Left ventricle myocardium inferior (tissue), 1 donor: ENCODE measurements at regions not wholly inside any gene's neighbourhood (a gene's known extent, or its start where the extent isn't known, plus 50 kb on each side); places are given as distances from the start of the nearest gene placed in this dataset.

Experiments
- DNase-seq: peaks from one replicate; pipeline ENCODE4 v3.0.0-alpha.2; 2020
- H3K27ac ChIP-seq: fragments of 200-600 bp; replicated peaks from 2 replicates; pipeline ENCODE4 v1.8.0; 2021
- H3K27me3 ChIP-seq: fragments of 200-600 bp; 2 replicates; pipeline ENCODE4 v1.8.0; 2021; ENCODE audit warnings: low read depth
- H3K36me3 ChIP-seq: fragments of 200-600 bp; 2 replicates; pipeline ENCODE4 v1.8.0; 2021
- H3K4me1 ChIP-seq: fragments of 200-600 bp; 2 replicates; pipeline ENCODE4 v1.8.0; 2021
- H3K4me3 ChIP-seq: fragments of 200-600 bp; 2 replicates; pipeline ENCODE4 v1.8.0; 2021; ENCODE audit warnings: mild to moderate bottlenecking, moderate library complexity
- H3K9me3 ChIP-seq: fragments of 200-600 bp; replicated peaks from 2 replicates; pipeline ENCODE4 v1.8.0; 2021
- CTCF ChIP-seq: fragments of 200-600 bp; IDR thresholded peaks from 2 replicates; pipeline ENCODE4 v1.8.0; 2021; ENCODE audit warnings: antibody characterized with exemption, mild to moderate bottlenecking, borderline replicate concordance
- intact Hi-C: fragments of 100-400 bp; cut with micrococcal nuclease; formaldehyde crosslinking; loops from one replicate; pipeline ENCODE4 v1.11.0; 2022
- donor health status: DM: no; HTN: yes; CAD: no; lungs with severe emphysema.

GRCh38 chr13:108470921-108471320 lies 158.5 kb upstream of the MYO16 start:
- Histone ChIP-seq H3K4me1 (no peaks in the 10 kb centered on the region), H3K27ac (no peak overlapping the region), H3K4me3 (no peak overlapping the region), H3K27me3 (peaks cover 3% of the 10 kb centered on the region), H3K36me3 (no peaks in the 10 kb centered on the region), H3K9me3 (no peaks in the 10 kb centered on the region)
- TF ChIP-seq CTCF: no peak
- DNase-seq: no peak
- intact Hi-C loops: no loop called here

- H3K4me1 ChIP-seq: no peaks in the 10 kb centered on the region
- peaks cover 10% of the 10 kb centered on the region for H3K27me3 ChIP-seq
- H3K27ac ChIP-seq: no peak overlapping the region
- no peaks in the 10 kb centered on the region for H3K36me3 ChIP-seq
- H3K9me3 ChIP-seq: no peaks in the 10 kb centered on the region
- intact Hi-C loops: no loop called here
- TF ChIP-seq CTCF: no peak
- H3K4me3 ChIP-seq: no peak overlapping the region
- DNase-seq: no peak
Measured at GRCh38 chr13:108475181-108475580, 154.2 kb upstream of the MYO16 start.

DNA sequence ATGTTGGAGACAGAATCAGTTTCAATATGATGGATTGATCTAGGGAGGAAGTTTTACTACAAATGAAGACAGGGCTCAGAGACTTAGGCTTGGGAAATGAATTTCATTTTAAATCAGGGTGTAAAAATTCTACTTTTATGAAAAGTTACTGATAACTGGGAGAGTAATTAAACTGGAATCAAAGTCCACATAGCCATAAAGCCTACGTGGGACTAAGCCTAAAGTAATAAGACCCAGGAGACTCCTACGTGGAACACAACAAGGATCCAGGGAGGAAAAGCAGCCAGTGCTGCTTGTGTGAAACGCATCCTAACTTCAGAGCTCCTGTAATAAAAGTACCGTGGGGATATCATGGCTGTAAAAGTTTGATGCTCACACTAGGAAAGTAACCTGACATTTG lies 152.0 kb upstream of the MYO16 start:
- no peaks in the 10 kb centered on the region for H3K4me1 ChIP-seq
- H3K27ac ChIP-seq: no peak overlapping the region
- no peak overlapping the region for H3K4me3 ChIP-seq
- TF ChIP-seq CTCF: no peak
- no peaks in the 10 kb centered on the region for H3K9me3 ChIP-seq
- no peaks in the 10 kb centered on the region for H3K36me3 ChIP-seq
- intact Hi-C loops: no loop called here
- DNase-seq: no peak
- peaks cover 10% of the 10 kb centered on the region for H3K27me3 ChIP-seq

GRCh38 chr13:108478179-108478578 lies 151.2 kb upstream of the MYO16 start:
- H3K4me3 ChIP-seq: no peak overlapping the region
- no peak for TF ChIP-seq CTCF
- DNase-seq: no peak

GRCh38 chr13:108483981-108484380 lies 145.4 kb upstream of the MYO16 start:
- H3K36me3 ChIP-seq: no peaks in the 10 kb centered on the region
- H3K27me3 ChIP-seq: peaks cover 3% of the 10 kb centered on the region
- H3K9me3 ChIP-seq: peaks cover 19% of the 10 kb centered on the region
- H3K27ac ChIP-seq: no peak overlapping the region
- no peak overlapping the region for H3K4me3 ChIP-seq
- no peak for DNase-seq
- intact Hi-C loops: no loop called here
- TF ChIP-seq CTCF: no peak
- H3K4me1 ChIP-seq: no peaks in the 10 kb centered on the region

More at GRCh38 chr13:108478179-108478578, 151.2 kb upstream of the MYO16 start:
- no peak overlapping the region for H3K27ac ChIP-seq
- H3K27me3 ChIP-seq: peaks cover 10% of the 10 kb centered on the region
- H3K4me1 ChIP-seq: no peaks in the 10 kb centered on the region
- intact Hi-C loops: no loop called here
- no peaks in the 10 kb centered on the region for H3K9me3 ChIP-seq
- no peaks in the 10 kb centered on the region for H3K36me3 ChIP-seq

- no peaks in the 10 kb centered on the region for H3K4me1 ChIP-seq
- no peak for TF ChIP-seq CTCF
- intact Hi-C loops: no loop called here
Measured at GRCh38 chr13:108486096-108486495, 143.3 kb upstream of the MYO16 start.

More at GRCh38 chr13:108486096-108486495, 143.3 kb upstream of the MYO16 start:
- DNase-seq: no peak
- Histone ChIP-seq H3K36me3 (no peaks in the 10 kb centered on the region), H3K27ac (no peak overlapping the region), H3K4me3 (no peak overlapping the region), H3K27me3 (peaks cover 3% of the 10 kb centered on the region), H3K9me3 (peaks cover 39% of the 10 kb centered on the region)
